ENCODE measurements at regions not wholly inside any gene's neighbourhood (a gene's known extent, or its start where the extent isn't known, plus 50 kb on each side); places are given as distances from the start of the nearest gene placed in this dataset.

DNA sequence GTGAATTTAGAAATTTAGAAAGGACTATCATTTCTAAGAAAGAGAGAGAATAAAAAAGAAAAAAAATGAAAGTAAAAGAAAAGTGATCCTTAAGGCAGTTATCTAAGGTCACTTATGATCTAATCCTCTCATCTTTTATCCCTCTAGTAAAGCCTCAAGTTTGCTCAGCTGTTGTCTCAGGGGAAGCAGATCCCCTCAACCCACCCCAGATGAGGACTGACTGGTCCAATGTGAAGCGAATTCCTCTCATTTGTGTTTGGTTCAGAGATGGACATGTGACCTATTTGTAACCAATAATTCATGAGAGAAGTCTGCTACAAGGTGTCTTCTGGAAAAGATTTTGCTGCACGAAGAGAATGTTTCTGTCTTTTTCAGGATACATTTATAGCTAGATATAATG is 1591.3 kb downstream of the ADGRL3 start:
- Histone ChIP-seq H3K27me3 (replicated peaks in 1 of 2; ENCODE audit: control insufficient read depth in 2 of 2, insufficient read depth in 2 of 2, low read length in 1 of 2) (no peaks in the 10 kb centered on the region), H3K27ac (ENCODE audit: control insufficient read depth, insufficient read depth) (no peak overlapping the region), H3K9ac (ENCODE audit: control insufficient read depth, insufficient read depth, low read length) (no peak overlapping the region), H4K20me1 (ENCODE audit: control insufficient read depth, insufficient read depth) (no peaks in the 10 kb centered on the region), H3K79me2 (ENCODE audit: control insufficient read depth, insufficient read depth, low read length) (no peaks in the 10 kb centered on the region), H3K4me1 (ENCODE audit: control insufficient read depth, insufficient read depth, low read length) (no peaks in the 10 kb centered on the region), H3K9me3 (replicated peaks; ENCODE audit: control insufficient read depth, insufficient read depth, low read length) (no peaks in the 10 kb centered on the region), H3K36me3 (ENCODE audit: control insufficient read depth in 2 of 2, insufficient read depth in 2 of 2, low read length in 1 of 2) (no peaks in the 10 kb centered on the region), H2AFZ (ENCODE audit: control insufficient read depth, low read depth, low read length) (no peak overlapping the region), H3K4me3 (no peak overlapping the region), H3K4me2 (ENCODE audit: control insufficient read depth, insufficient read depth) (no peak overlapping the region)
- FAIRE-seq (no peak), DNase-seq (ENCODE audit: low read depth, low spot score) (no peak), ATAC-seq (no peak)
- ChIA-PET RAD21 (ENCODE audit: unreplicated experiment) (no interaction called here), CTCF (no interaction called here), POLR2A (no interaction called here), SMC1A (ENCODE audit: uncharacterized antibody, unreplicated experiment) (no interaction called here)
- 0% methylated on average over 2 of the region's 2 CpGs for WGBS (ENCODE audit: insufficient coverage, insufficient replicate concordance, low lambda C conversion rate, missing lambda C conversion rate)
- no TSS peak for BruUV-seq (replicated peaks)
- TF ChIP-seq GATAD2B (conservative IDR thresholded peaks at IDR 0.05; ENCODE audit: low read depth), result no peak
- TF ChIP-seq, protein P1, sequence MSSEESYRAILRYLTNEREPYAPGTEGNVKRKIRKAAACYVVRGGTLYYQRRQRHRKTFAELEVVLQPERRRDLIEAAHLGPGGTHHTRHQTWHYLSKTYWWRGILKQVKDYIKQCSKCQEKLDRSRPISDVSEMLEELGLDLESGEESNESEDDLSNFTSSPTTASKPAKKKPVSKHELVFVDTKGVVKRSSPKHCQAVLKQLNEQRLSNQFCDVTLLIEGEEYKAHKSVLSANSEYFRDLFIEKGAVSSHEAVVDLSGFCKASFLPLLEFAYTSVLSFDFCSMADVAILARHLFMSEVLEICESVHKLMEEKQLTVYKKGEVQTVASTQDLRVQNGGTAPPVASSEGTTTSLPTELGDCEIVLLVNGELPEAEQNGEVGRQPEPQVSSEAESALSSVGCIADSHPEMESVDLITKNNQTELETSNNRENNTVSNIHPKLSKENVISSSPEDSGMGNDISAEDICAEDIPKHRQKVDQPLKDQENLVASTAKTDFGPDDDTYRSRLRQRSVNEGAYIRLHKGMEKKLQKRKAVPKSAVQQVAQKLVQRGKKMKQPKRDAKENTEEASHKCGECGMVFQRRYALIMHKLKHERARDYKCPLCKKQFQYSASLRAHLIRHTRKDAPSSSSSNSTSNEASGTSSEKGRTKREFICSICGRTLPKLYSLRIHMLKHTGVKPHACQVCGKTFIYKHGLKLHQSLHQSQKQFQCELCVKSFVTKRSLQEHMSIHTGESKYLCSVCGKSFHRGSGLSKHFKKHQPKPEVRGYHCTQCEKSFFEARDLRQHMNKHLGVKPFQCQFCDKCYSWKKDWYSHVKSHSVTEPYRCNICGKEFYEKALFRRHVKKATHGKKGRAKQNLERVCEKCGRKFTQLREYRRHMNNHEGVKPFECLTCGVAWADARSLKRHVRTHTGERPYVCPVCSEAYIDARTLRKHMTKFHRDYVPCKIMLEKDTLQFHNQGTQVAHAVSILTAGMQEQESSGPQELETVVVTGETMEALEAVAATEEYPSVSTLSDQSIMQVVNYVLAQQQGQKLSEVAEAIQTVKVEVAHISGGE (CRISPR knock-in tag; IDR thresholded peaks at IDR 0.05), result no peak
- TF ChIP-seq MEF2A (IDR thresholded peaks at IDR 0.05; ENCODE audit: insufficient read depth, low read depth, low read length), result no peak
- no peak for TF ChIP-seq CHD1 (IDR thresholded peaks at IDR 0.05; ENCODE audit: low read depth, low read length)
- TF ChIP-seq USF1 (IDR thresholded peaks at IDR 0.05; ENCODE audit: borderline replicate concordance, extremely low read length, insufficient read depth, low read depth, low read length), result no peak
- no peak for TF ChIP-seq SIX5 (IDR thresholded peaks at IDR 0.05; ENCODE audit: low read depth, low read length, severe bottlenecking)
- TF ChIP-seq, protein P2, sequence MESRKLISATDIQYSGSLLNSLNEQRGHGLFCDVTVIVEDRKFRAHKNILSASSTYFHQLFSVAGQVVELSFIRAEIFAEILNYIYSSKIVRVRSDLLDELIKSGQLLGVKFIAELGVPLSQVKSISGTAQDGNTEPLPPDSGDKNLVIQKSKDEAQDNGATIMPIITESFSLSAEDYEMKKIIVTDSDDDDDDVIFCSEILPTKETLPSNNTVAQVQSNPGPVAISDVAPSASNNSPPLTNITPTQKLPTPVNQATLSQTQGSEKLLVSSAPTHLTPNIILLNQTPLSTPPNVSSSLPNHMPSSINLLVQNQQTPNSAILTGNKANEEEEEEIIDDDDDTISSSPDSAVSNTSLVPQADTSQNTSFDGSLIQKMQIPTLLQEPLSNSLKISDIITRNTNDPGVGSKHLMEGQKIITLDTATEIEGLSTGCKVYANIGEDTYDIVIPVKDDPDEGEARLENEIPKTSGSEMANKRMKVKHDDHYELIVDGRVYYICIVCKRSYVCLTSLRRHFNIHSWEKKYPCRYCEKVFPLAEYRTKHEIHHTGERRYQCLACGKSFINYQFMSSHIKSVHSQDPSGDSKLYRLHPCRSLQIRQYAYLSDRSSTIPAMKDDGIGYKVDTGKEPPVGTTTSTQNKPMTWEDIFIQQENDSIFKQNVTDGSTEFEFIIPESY (IDR thresholded peaks at IDR 0.05), result no peak
- in situ Hi-C loops (cut with MboI), result no loop called here
- intact Hi-C loops (cut with micrococcal nuclease; ENCODE audit: unreplicated experiment), result no loop called here

Measured in GM12878 (cell line).